KMS-11 (cell line): ENCODE measurements at regions not wholly inside any gene's neighbourhood (a gene's known extent, or its start where the extent isn't known, plus 50 kb on each side); places are given as distances from the start of the nearest gene placed in this dataset.

Experiments
- H2AFZ ChIP-seq: fragments of 200-600 bp; sonication (generic); 2 replicates; pipeline ENCODE4 v1.6.1; 2016; ENCODE audit warnings: antibody characterized with exemption, mixed run types, low read depth
- H3K27ac ChIP-seq: fragments of 200-600 bp; sonication (generic); 2 replicates; pipeline ENCODE4 v1.6.1; 2016; ENCODE audit warnings: mild to moderate bottlenecking, mixed run types
- H3K27me3 ChIP-seq: fragments of 200-600 bp; sonication (generic); 2 replicates; pipeline ENCODE4 v1.6.1; 2017; ENCODE audit warnings: mild to moderate bottlenecking, low read depth, mixed run types, moderate library complexity; ENCODE audit not compliant: insufficient read depth
- H3K36me3 ChIP-seq: fragments of 200-600 bp; sonication (generic); 2 replicates; pipeline ENCODE4 v1.6.1; 2017; ENCODE audit warnings: mild to moderate bottlenecking, mixed run types; ENCODE audit not compliant: insufficient read depth
- H3K4me1 ChIP-seq: fragments of 200-600 bp; sonication (generic); 2 replicates; pipeline ENCODE4 v1.6.1; 2016; ENCODE audit warnings: mild to moderate bottlenecking, low read depth, mixed run types; ENCODE audit not compliant: poor library complexity, severe bottlenecking
- H3K4me2 ChIP-seq: fragments of 200-600 bp; sonication (generic); 2 replicates; pipeline ENCODE4 v1.7.0; 2016; ENCODE audit warnings: mild to moderate bottlenecking, mixed run types
- H3K4me3 ChIP-seq: fragments of 200-600 bp; sonication (generic); IDR thresholded peaks from 2 replicates; pipeline ENCODE4 v1.6.1; 2017; ENCODE audit warnings: low read depth, low read length, mixed read lengths; ENCODE audit not compliant: insufficient read depth
- H3K79me2 ChIP-seq: fragments of 200-600 bp; sonication (generic); 2 replicates; pipeline ENCODE4 v1.6.1; 2016; ENCODE audit warnings: low read depth, mixed run types; ENCODE audit not compliant: insufficient read depth
- H3K9ac ChIP-seq: fragments of 200-600 bp; sonication (generic); 2 replicates; pipeline ENCODE4 v1.6.1; 2016; ENCODE audit warnings: mild to moderate bottlenecking, mixed run types
- H4K20me1 ChIP-seq: fragments of 200-600 bp; sonication (generic); 2 replicates; pipeline ENCODE4 v1.6.1; 2016; ENCODE audit warnings: mild to moderate bottlenecking, mixed run types; ENCODE audit not compliant: insufficient read depth
- CTCF ChIP-seq: fragments of 200-600 bp; sonication (generic); conservative IDR thresholded peaks from 2 replicates; pipeline ENCODE4 v1.6.1; 2017; ENCODE audit warnings: low read depth, mild to moderate bottlenecking, antibody characterized with exemption, low read length, moderate library complexity, mixed read lengths

DNA sequence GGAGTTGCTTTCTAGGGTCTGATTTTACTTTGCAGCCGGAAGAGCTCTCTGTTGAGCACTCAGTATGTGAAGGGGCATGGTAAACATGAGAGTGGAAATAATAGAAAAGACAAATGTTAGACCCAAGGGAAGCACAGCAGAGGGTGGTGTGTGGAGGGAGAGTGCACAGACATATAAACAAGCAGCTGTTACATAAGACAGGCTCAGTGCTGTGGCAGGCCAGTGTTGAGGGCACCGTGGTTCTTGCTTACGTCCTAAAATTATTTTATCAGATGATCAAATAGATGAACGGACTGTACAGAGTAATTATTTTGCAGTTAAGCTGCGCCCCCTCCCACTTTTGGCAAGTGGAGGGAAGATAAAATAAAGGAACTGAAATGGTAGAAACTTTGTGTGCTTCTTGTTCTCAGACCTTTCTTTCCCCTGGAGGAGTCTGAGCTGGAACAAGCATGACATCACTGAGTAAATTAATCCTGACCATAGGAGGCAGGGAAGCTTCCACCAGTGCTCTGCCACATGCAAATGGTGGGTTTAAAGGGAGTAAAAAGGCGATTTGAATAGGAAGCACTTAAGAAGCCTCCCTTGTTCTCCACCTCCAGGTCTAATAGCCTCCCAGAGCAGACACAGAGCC, 205.6 kb downstream of the IL20RB start:
- H3K9ac ChIP-seq: no peak overlapping the region
- no peaks in the 10 kb centered on the region for H3K36me3 ChIP-seq
- no peak overlapping the region for H3K27ac ChIP-seq
- no peaks in the 10 kb centered on the region for H4K20me1 ChIP-seq
- TF ChIP-seq CTCF: no peak
- no peaks in the 10 kb centered on the region for H3K4me1 ChIP-seq
- H3K4me2 ChIP-seq: no peak overlapping the region
- no peak overlapping the region for H2AFZ ChIP-seq
- H3K27me3 ChIP-seq: no peaks in the 10 kb centered on the region
- H3K4me3 ChIP-seq: no peak overlapping the region
- H3K79me2 ChIP-seq: no peaks in the 10 kb centered on the region

GRCh38 chr3:137163958-137164357, 206.2 kb downstream of the IL20RB start:
- no peaks in the 10 kb centered on the region for H3K36me3 ChIP-seq
- no peak for TF ChIP-seq CTCF
- H3K4me1 ChIP-seq: no peaks in the 10 kb centered on the region
- no peaks in the 10 kb centered on the region for H3K79me2 ChIP-seq
- H4K20me1 ChIP-seq: no peaks in the 10 kb centered on the region
- no peaks in the 10 kb centered on the region for H3K27me3 ChIP-seq
- H2AFZ ChIP-seq: no peak overlapping the region
- H3K4me3 ChIP-seq: no peak overlapping the region
- no peak overlapping the region for H3K4me2 ChIP-seq
- H3K27ac ChIP-seq: no peak overlapping the region
- H3K9ac ChIP-seq: no peak overlapping the region

- H2AFZ ChIP-seq: no peak overlapping the region
- no peaks in the 10 kb centered on the region for H4K20me1 ChIP-seq
- H3K4me1 ChIP-seq: no peaks in the 10 kb centered on the region
- H3K36me3 ChIP-seq: no peaks in the 10 kb centered on the region
- no peak overlapping the region for H3K4me3 ChIP-seq
- no peak overlapping the region for H3K9ac ChIP-seq
- no peak overlapping the region for H3K27ac ChIP-seq
- no peak overlapping the region for H3K4me2 ChIP-seq
- H3K79me2 ChIP-seq: no peaks in the 10 kb centered on the region
- no peaks in the 10 kb centered on the region for H3K27me3 ChIP-seq
- no peak for TF ChIP-seq CTCF
Measured at GRCh38 chr3:137165117-137165806, 207.5 kb downstream of the IL20RB start.

DNA sequence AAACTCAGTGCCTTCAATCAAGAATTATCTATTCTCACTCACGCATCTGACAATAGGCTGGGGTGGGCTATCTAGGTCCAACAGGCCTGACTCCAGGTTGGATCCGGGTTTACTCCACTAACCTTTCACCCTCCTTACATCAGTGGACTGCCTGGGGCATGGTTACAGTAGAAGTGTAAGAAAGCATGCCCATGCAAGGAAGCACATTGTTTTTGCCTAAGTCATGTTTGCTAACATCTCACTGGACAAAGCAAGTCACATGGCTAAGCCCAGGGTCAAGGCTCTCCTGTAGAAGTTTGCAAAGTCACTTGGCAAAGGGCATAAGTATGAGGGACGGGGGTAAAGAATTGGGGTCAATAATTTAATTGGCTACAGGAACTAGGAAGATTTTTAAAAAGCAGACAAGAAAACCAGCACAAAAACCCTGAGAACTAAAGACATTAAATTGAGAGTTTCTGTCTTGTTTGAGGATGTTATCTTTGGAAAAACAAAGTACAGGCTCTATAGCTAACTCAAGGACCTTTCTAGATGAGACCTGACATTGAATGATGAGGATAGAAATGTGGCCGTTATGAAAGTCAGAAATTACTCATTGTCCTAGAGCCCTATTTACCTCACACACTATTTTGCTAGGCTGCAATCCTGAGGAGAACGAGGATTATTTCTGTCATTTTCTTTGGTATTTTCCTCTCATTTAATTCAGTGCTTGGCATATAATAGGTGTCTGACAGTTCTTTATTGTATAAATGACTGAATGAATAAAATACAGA, 214.2 kb downstream of the IL20RB start:
- Histone ChIP-seq H3K27me3 (no peaks in the 10 kb centered on the region), H3K27ac (no peak overlapping the region), H4K20me1 (no peaks in the 10 kb centered on the region), H3K4me3 (no peak overlapping the region), H3K79me2 (no peaks in the 10 kb centered on the region), H3K9ac (no peak overlapping the region), H2AFZ (no peak overlapping the region), H3K36me3 (no peaks in the 10 kb centered on the region), H3K4me1 (no peaks in the 10 kb centered on the region), H3K4me2 (no peak overlapping the region)
- TF ChIP-seq CTCF: no peak
